ENCODE measurements at regions not wholly inside any gene's neighbourhood (a gene's known extent, or its start where the extent isn't known, plus 50 kb on each side); places are given as distances from the start of the nearest gene placed in this dataset.

DNA sequence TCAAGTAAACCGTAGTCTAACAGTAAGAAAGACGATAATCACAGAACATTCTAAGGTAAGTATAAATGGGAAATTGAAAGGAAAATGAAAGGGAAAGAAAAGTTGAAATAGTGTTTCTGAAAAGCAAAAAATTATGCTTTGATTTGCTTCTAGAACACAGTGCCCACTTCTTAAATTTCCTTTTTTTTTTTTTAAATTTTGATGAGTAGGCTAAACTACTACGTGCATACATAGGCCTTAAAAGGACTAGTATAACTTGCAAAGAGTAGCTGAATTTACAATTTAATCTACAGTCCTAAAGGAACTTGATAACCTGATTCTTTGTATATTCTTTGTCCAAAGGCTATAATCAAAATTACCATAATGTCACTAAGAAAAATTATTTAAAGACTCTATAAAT, 325.3 kb downstream of the PAX3 start:
- Mint-ChIP-seq H3K27me3 (peaks cover 0 to 22% (median 11%) of the 10 kb centered on the region in 5 donors), H3K36me3 (no peaks in the 10 kb centered on the region), H3K4me1 (no peaks in the 10 kb centered on the region), H3K4me3 (no peak overlapping the region), H3K9me3 (peaks cover 0 to 11% (median 0%) of the 10 kb centered on the region in 11 donors), H3K27ac (no peak overlapping the region)
- Histone ChIP-seq H3K9me3 (ENCODE audit: control insufficient read depth in 2 of 3, low read length in 3 of 3) (no peaks in the 10 kb centered on the region), H3K27ac (ENCODE audit: low read depth, low read length) (no peak overlapping the region), H3K27me3 (ENCODE audit: control insufficient read depth in 2 of 2, insufficient read depth in 2 of 2, low read length in 2 of 2) (no peaks in the 10 kb centered on the region), H3K4me3 (ENCODE audit: low read length) (no peak overlapping the region), H3K4me1 (ENCODE audit: control insufficient read depth in 2 of 2, insufficient read depth in 2 of 2, low read length in 2 of 2) (no peaks in the 10 kb centered on the region), H3K36me3 (ENCODE audit: control insufficient read depth in 2 of 3, insufficient read depth in 3 of 3, low read length in 3 of 3) (no peaks in the 10 kb centered on the region)
- DNase-seq, result no peak
- ChIA-PET CTCF (no interaction called here), POLR2A (no interaction called here)
- intact Hi-C loops (cut with micrococcal nuclease), result no loop called here
- ATAC-seq, result no peak

DNA sequence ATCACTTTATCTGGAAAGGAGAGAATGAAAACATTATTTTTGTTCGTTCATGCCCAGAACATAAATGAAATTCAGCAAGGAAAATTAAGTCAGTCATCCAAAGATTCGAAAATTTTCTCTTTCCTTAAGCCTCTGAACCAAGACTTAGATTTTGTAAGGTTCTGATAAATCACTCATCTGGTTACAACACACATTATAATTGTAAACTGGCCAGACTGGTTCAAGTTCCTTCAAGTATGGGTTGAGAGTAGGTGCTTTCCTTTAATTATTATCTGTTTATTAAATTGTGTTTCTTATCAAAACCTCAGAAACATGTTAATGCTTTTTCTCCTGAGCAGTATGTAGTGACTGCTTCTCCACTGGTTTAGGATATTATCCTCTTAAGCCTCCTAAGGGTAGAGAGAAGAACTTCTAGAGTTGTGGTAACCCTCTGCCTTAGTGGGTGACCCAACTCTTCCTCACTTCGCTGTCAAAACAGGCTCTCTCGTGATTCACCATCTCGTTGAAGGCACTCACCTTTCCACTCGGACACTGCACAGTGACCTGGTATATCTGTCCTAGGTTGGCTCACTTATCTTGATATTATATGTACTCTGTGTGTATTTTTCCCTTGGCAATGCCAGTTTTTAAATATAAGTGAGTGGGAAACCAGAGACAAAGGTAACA, 325.9 kb downstream of the PAX3 start:
- Histone ChIP-seq H3K27me3 (ENCODE audit: control insufficient read depth in 2 of 2, insufficient read depth in 2 of 2, low read length in 2 of 2) (no peaks in the 10 kb centered on the region), H3K27ac (ENCODE audit: low read depth, low read length) (no peak overlapping the region), H3K9me3 (ENCODE audit: control insufficient read depth in 2 of 3, low read length in 3 of 3) (no peaks in the 10 kb centered on the region), H3K36me3 (ENCODE audit: control insufficient read depth in 2 of 3, insufficient read depth in 3 of 3, low read length in 3 of 3) (no peaks in the 10 kb centered on the region), H3K4me1 (ENCODE audit: control insufficient read depth in 2 of 2, insufficient read depth in 2 of 2, low read length in 2 of 2) (no peaks in the 10 kb centered on the region), H3K4me3 (ENCODE audit: low read length) (no peak overlapping the region)
- CTCF ChIA-PET, result no interaction called here
- Mint-ChIP-seq H3K4me1 (no peaks in the 10 kb centered on the region), H3K9me3 (peaks cover 0 to 7% (median 0%) of the 10 kb centered on the region in 11 donors), H3K4me3 (no peak overlapping the region), H3K27me3 (peaks cover 0 to 22% (median 11%) of the 10 kb centered on the region in 5 donors), H3K36me3 (no peaks in the 10 kb centered on the region), H3K27ac (no peak overlapping the region)
- DNase-seq, result no peak
- POLR2A ChIA-PET, result no interaction called here
- ATAC-seq, result no peak
- intact Hi-C loops (cut with micrococcal nuclease), result no loop called here

DNA sequence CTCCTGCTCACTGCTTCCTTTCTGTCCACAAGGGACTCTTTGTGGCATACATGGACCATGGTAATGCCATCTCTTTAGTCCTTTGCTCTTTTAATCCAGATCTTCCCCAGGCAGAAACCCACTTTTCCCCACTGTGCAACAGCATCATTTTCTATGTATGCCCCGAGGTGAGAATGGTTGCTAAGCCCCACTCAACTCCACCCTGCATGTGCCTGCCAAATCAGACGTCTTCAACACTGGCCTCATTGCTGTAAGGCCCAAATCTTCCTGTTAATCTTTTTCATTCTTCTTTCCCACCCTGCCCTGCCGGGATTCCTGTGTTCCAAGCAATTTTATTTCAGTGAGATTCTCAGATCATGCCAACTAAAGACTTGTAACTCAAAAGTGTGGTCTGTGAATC, 328.4 kb downstream of the PAX3 start:
- Histone ChIP-seq H3K9me3 (ENCODE audit: control insufficient read depth in 2 of 3, low read length in 3 of 3) (no peaks in the 10 kb centered on the region), H3K4me3 (ENCODE audit: low read length) (no peak overlapping the region), H3K4me1 (ENCODE audit: control insufficient read depth in 2 of 2, insufficient read depth in 2 of 2, low read length in 2 of 2) (no peaks in the 10 kb centered on the region), H3K36me3 (ENCODE audit: control insufficient read depth in 2 of 3, insufficient read depth in 3 of 3, low read length in 3 of 3) (no peaks in the 10 kb centered on the region), H3K27me3 (ENCODE audit: control insufficient read depth in 2 of 2, insufficient read depth in 2 of 2, low read length in 2 of 2) (no peaks in the 10 kb centered on the region), H3K27ac (ENCODE audit: low read depth, low read length) (no peak overlapping the region)
- no peaks in the 10 kb centered on the region for H3K4me1 Mint-ChIP-seq
- DNase-seq (no peak), ATAC-seq (no peak)
- no peaks in the 10 kb centered on the region for H3K36me3 Mint-ChIP-seq
- ChIA-PET CTCF (no interaction called here), POLR2A (no interaction called here)
- no peak overlapping the region for H3K27ac Mint-ChIP-seq
- H3K27me3 Mint-ChIP-seq, result peaks cover 0 to 13% (median 7%) of the 10 kb centered on the region in 5 donors
- peaks cover 0 to 1% (median 0%) of the 10 kb centered on the region in 11 donors for H3K9me3 Mint-ChIP-seq
- no peak overlapping the region for H3K4me3 Mint-ChIP-seq
- intact Hi-C loops (cut with micrococcal nuclease), result no loop called here

GRCh38 chr2:221969830-221970144, 329.0 kb downstream of the PAX3 start:
- intact Hi-C loops (cut with micrococcal nuclease), result loop anchor here (2.0 kb wide), 2 partner anchors 397 to 1283 kb away; partner anchors contain the start of gene EPHA4 (in 1 of the 2)
- Histone ChIP-seq H3K4me1 (ENCODE audit: control insufficient read depth in 2 of 2, insufficient read depth in 2 of 2, low read length in 2 of 2) (no peaks in the 10 kb centered on the region), H3K36me3 (ENCODE audit: control insufficient read depth in 2 of 3, insufficient read depth in 3 of 3, low read length in 3 of 3) (no peaks in the 10 kb centered on the region), H3K9me3 (ENCODE audit: control insufficient read depth in 2 of 3, low read length in 3 of 3) (no peaks in the 10 kb centered on the region), H3K4me3 (ENCODE audit: low read length) (no peak overlapping the region), H3K27me3 (ENCODE audit: control insufficient read depth in 2 of 2, insufficient read depth in 2 of 2, low read length in 2 of 2) (no peaks in the 10 kb centered on the region), H3K27ac (ENCODE audit: low read depth, low read length) (no peak overlapping the region)
- Mint-ChIP-seq H3K36me3 (no peaks in the 10 kb centered on the region), H3K4me3 (no peak overlapping the region), H3K27ac (no peak overlapping the region), H3K27me3 (peaks cover 0 to 13% (median 7%) of the 10 kb centered on the region in 5 donors), H3K9me3 (peaks cover 0 to 1% (median 0%) of the 10 kb centered on the region in 11 donors), H3K4me1 (no peaks in the 10 kb centered on the region)
- no peak for ATAC-seq
- CTCF ChIA-PET, result no interaction called here
- no peak for DNase-seq
- POLR2A ChIA-PET, result no interaction called here

- intact Hi-C loops (cut with micrococcal nuclease), result loop anchor here (2.0 kb wide), 2 partner anchors 396 to 1282 kb away; partner anchors contain the start of gene EPHA4 (in 1 of the 2)
- H3K9me3 ChIP-seq (ENCODE audit: control insufficient read depth in 2 of 3, low read length in 3 of 3), result no peaks in the 10 kb centered on the region
- H3K27ac Mint-ChIP-seq, result no peak overlapping the region
- peaks cover 0 to 13% (median 7%) of the 10 kb centered on the region in 5 donors for H3K27me3 Mint-ChIP-seq
- ATAC-seq, result no peak
- H3K27me3 ChIP-seq (ENCODE audit: control insufficient read depth in 2 of 2, insufficient read depth in 2 of 2, low read length in 2 of 2), result no peaks in the 10 kb centered on the region
- DNase-seq, result peak in 3 of 9 donors; percentile 1 to 5 (median 4)
- H3K9me3 Mint-ChIP-seq, result no peaks in the 10 kb centered on the region
- ChIA-PET CTCF (no interaction called here), POLR2A (no interaction called here)
- H3K4me3 ChIP-seq (ENCODE audit: low read length), result no peak overlapping the region
- no peak overlapping the region for H3K4me3 Mint-ChIP-seq
- H3K4me1 Mint-ChIP-seq, result no peaks in the 10 kb centered on the region
- H3K27ac ChIP-seq (ENCODE audit: low read depth, low read length), result no peak overlapping the region
- H3K36me3 ChIP-seq (ENCODE audit: control insufficient read depth in 2 of 3, insufficient read depth in 3 of 3, low read length in 3 of 3), result no peaks in the 10 kb centered on the region
- H3K36me3 Mint-ChIP-seq, result no peaks in the 10 kb centered on the region
- no peaks in the 10 kb centered on the region for H3K4me1 ChIP-seq (ENCODE audit: control insufficient read depth in 2 of 2, insufficient read depth in 2 of 2, low read length in 2 of 2)
Measured at GRCh38 chr2:221969087-221969829, 329.5 kb downstream of the PAX3 start.

- ATAC-seq, result no peak
- H3K9me3 ChIP-seq (ENCODE audit: control insufficient read depth in 2 of 3, low read length in 3 of 3), result no peaks in the 10 kb centered on the region
- POLR2A ChIA-PET, result no interaction called here
- H3K27ac ChIP-seq (ENCODE audit: low read depth, low read length), result no peak overlapping the region
- H3K27ac Mint-ChIP-seq, result no peak overlapping the region
- no peaks in the 10 kb centered on the region for H3K4me1 Mint-ChIP-seq
- H3K36me3 ChIP-seq (ENCODE audit: control insufficient read depth in 2 of 3, insufficient read depth in 3 of 3, low read length in 3 of 3), result no peaks in the 10 kb centered on the region
- DNase-seq, result no peak
- H3K36me3 Mint-ChIP-seq, result no peaks in the 10 kb centered on the region
- no peak overlapping the region for H3K4me3 ChIP-seq (ENCODE audit: low read length)
- CTCF ChIA-PET, result no interaction called here
- H3K4me1 ChIP-seq (ENCODE audit: control insufficient read depth in 2 of 2, insufficient read depth in 2 of 2, low read length in 2 of 2), result no peaks in the 10 kb centered on the region
- H3K27me3 Mint-ChIP-seq, result peaks cover 0 to 5% (median 0%) of the 10 kb centered on the region in 5 donors
- no peaks in the 10 kb centered on the region for H3K27me3 ChIP-seq (ENCODE audit: control insufficient read depth in 2 of 2, insufficient read depth in 2 of 2, low read length in 2 of 2)
- intact Hi-C loops (cut with micrococcal nuclease), result no loop called here
- no peak overlapping the region for H3K4me3 Mint-ChIP-seq
- peaks cover 0 to 6% (median 0%) of the 10 kb centered on the region in 11 donors for H3K9me3 Mint-ChIP-seq
Measured at GRCh38 chr2:221962186-221962585, 336.6 kb downstream of the PAX3 start.

- peaks cover 0 to 5% (median 0%) of the 10 kb centered on the region in 5 donors for H3K27me3 Mint-ChIP-seq
- no peak overlapping the region for H3K4me3 ChIP-seq (ENCODE audit: low read length)
- ChIA-PET CTCF (no interaction called here), POLR2A (no interaction called here)
- H3K27ac ChIP-seq (ENCODE audit: low read depth, low read length), result no peak overlapping the region
- H3K4me3 Mint-ChIP-seq, result no peak overlapping the region
- H3K36me3 ChIP-seq (ENCODE audit: control insufficient read depth in 2 of 3, insufficient read depth in 3 of 3, low read length in 3 of 3), result no peaks in the 10 kb centered on the region
- peaks cover 0 to 6% (median 0%) of the 10 kb centered on the region in 11 donors for H3K9me3 Mint-ChIP-seq
- no peaks in the 10 kb centered on the region for H3K36me3 Mint-ChIP-seq
- H3K4me1 Mint-ChIP-seq, result no peaks in the 10 kb centered on the region
- no peaks in the 10 kb centered on the region for H3K27me3 ChIP-seq (ENCODE audit: control insufficient read depth in 2 of 2, insufficient read depth in 2 of 2, low read length in 2 of 2)
- H3K4me1 ChIP-seq (ENCODE audit: control insufficient read depth in 2 of 2, insufficient read depth in 2 of 2, low read length in 2 of 2), result no peaks in the 10 kb centered on the region
- H3K27ac Mint-ChIP-seq, result no peak overlapping the region
- intact Hi-C loops (cut with micrococcal nuclease), result no loop called here
- no peak for DNase-seq
- H3K9me3 ChIP-seq (ENCODE audit: control insufficient read depth in 2 of 3, low read length in 3 of 3), result no peaks in the 10 kb centered on the region
- ATAC-seq, result no peak
Measured at GRCh38 chr2:221961561-221961960, 337.2 kb downstream of the PAX3 start.
